SK-N-MC (cell line): ENCODE measurements at regions not wholly inside any gene's neighbourhood (a gene's known extent, or its start where the extent isn't known, plus 50 kb on each side); places are given as distances from the start of the nearest gene placed in this dataset.

Experiments used
- EZH2 ChIP-seq: fragments of 200-600 bp; sonication (generic); IDR thresholded peaks from one replicate; pipeline ENCODE4 v1.6.1; 2017; ENCODE audit warnings: antibody characterized with exemption
- POLR2AphosphoS5 ChIP-seq: IDR thresholded peaks from 2 replicates; pipeline ENCODE4 v1.6.1; 2012; ENCODE audit warnings: mild to moderate bottlenecking, low read depth, low read length, borderline replicate concordance

DNA sequence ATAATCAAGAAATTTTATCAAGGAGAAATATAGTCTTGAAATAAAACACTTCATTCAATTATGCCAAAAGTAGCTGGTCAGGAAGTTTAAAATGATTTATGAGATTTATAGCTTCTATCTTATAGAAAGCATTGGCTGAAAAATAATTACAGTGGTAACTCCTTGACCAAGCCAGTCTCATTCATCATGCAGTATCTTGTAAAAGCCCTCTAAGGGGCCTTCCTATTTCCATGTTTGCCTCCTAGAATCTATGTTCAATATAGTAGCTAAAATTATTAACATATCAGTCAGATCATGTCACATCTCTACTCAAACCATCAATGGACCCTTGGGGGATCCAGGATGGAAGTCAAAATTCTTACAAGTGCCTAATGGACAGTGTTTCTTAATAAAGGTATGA is 393.4 kb upstream of the ST8SIA4 start:
- TF ChIP-seq POLR2AphosphoS5 (no peak), EZH2 (no peak)
